Esophagus squamous epithelium (tissue), 5 donors: ENCODE measurements at regions not wholly inside any gene's neighbourhood (a gene's known extent, or its start where the extent isn't known, plus 50 kb on each side); places are given as distances from the start of the nearest gene placed in this dataset.

ENCODE experiments used
- DNase-seq: peaks from one replicate; lab custom pipeline; 2025; lab: John Stamatoyannopoulos, UW
- H3K27ac ChIP-seq, 4 donors: fragments of 200-600 bp; sonication (generic); one replicate each; pipeline ENCODE4 v1.5.1; 2016 to 2019; ENCODE audit warnings: mild to moderate bottlenecking in 1 of 4
- H3K27me3 ChIP-seq, 4 donors: fragments of 200-600 bp; sonication (generic); 1 replicate in 3 of 4; 2 replicates in 1 of 4; pipeline versions ENCODE4 v1.5.1 to v1.6.0; 2017 to 2021; ENCODE audit warnings: antibody characterized with exemption in 1 of 4
- H3K36me3 ChIP-seq, 3 donors: fragments of 200-600 bp; sonication (generic); one replicate each; pipeline ENCODE4 v1.5.1; 2016 to 2019
- H3K4me1 ChIP-seq, 3 donors: fragments of 200-600 bp; sonication (generic); one replicate each; pipeline ENCODE4 v1.5.1; 2017 to 2019
- H3K4me3 ChIP-seq, 4 donors: fragments of 200-600 bp; sonication (generic); 1 replicate in 3 of 4; 2 replicates in 1 of 4; pipeline ENCODE4 v1.5.1; 2016 to 2019; ENCODE audit warnings: mild to moderate bottlenecking in 2 of 4, moderate library complexity in 1 of 4
- H3K9me3 ChIP-seq, 3 donors: fragments of 200-600 bp; sonication (generic); one replicate each; pipeline ENCODE4 v1.5.1; 2016 to 2019
- POLR2A ChIP-seq, 4 donors: fragments of 450-650 bp; IDR thresholded peaks; one replicate each; pipeline ENCODE4 v1.6.1; 2017; ENCODE audit warnings: antibody characterized with exemption in 4 of 4, mild to moderate bottlenecking in 4 of 4, moderate library complexity in 3 of 4
- WGBS, 2 donors: methylation state at CpG; one replicate each; pipeline ENCODE4 v1.1.5; 2018; 5-methylcytosine and 5-hydroxymethylcytosine counted together
- intact Hi-C: fragments of 100-400 bp; cut with DNase I; formaldehyde crosslinking; loops from one replicate; pipeline ENCODE4 v1.15.0; 2022
- TF ChIP-seq, protein P1 (sequence below), 6 experiments: fragments of 450-650 bp in 4 of 6; fragments of 200-600 bp in 2 of 6; sonication (generic) in 2 of 6; IDR thresholded peaks; one replicate each; pipeline ENCODE4 v1.5.1; 2016 to 2019; ENCODE audit warnings: antibody characterized with exemption in 6 of 6, mild to moderate bottlenecking in 4 of 6, moderate library complexity in 4 of 6
- donor health status: DM: yes; HTN: yes; CAD: no.

DNA sequence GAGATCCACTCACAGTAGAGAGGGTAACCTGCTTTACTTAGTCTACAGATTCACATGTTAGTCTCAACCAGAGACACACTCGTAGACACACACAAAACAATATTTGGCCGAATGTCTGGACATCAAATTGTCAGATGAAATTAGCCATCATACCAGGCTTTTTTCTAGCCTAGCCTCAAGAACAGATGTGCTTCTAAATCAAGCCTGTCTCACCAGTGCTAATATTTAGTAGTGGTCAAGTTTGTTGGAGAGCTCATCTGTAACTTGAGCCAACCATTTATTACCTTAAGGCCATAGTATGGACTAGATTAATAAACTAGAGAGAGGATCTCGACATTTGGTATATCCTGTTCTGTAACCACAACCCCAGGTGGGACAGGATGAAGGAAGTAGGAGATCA is 1118.8 kb upstream of the MAP3K7 start:
- no peaks in the 10 kb centered on the region for H3K36me3 ChIP-seq
- no peaks in the 10 kb centered on the region for H3K9me3 ChIP-seq
- 72 to 86% methylated on average over 3 of the region's 3 CpGs for WGBS, 2 donors
- H3K4me3 ChIP-seq: no peak overlapping the region
- intact Hi-C loops: no loop called here
- H3K27ac ChIP-seq: no peak overlapping the region
- no peaks in the 10 kb centered on the region for H3K27me3 ChIP-seq
- H3K4me1 ChIP-seq: no peaks in the 10 kb centered on the region
- TF ChIP-seq POLR2A (IDR thresholded peaks at IDR 0.05): no peak
- TF ChIP-seq, protein P1, sequence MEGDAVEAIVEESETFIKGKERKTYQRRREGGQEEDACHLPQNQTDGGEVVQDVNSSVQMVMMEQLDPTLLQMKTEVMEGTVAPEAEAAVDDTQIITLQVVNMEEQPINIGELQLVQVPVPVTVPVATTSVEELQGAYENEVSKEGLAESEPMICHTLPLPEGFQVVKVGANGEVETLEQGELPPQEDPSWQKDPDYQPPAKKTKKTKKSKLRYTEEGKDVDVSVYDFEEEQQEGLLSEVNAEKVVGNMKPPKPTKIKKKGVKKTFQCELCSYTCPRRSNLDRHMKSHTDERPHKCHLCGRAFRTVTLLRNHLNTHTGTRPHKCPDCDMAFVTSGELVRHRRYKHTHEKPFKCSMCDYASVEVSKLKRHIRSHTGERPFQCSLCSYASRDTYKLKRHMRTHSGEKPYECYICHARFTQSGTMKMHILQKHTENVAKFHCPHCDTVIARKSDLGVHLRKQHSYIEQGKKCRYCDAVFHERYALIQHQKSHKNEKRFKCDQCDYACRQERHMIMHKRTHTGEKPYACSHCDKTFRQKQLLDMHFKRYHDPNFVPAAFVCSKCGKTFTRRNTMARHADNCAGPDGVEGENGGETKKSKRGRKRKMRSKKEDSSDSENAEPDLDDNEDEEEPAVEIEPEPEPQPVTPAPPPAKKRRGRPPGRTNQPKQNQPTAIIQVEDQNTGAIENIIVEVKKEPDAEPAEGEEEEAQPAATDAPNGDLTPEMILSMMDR (IDR thresholded peaks at IDR 0.05): no peak
- DNase-seq: no peak

DNA sequence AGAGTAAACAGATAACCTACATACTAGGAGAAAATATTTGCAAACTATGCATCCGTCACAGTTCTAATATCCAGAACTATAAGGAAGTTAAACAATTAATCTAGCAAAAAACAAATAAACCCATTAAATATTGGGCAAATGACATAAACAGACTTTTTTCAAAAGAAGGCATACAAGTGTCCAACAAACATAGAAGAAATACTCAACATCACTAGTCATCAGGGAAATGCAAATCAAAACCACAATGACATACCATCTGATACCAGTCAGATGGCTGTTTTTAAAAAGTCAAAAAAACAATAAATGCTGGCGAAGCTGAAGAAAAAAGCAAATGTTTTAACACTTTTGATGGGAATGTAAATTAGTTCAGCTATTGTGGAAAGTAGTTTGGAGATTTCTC is 1117.7 kb upstream of the MAP3K7 start:
- intact Hi-C loops: no loop called here
- no peaks in the 10 kb centered on the region for H3K27me3 ChIP-seq
- WGBS, 2 donors: 78 to 87% methylated on average over 2 of the region's 2 CpGs
- H3K4me1 ChIP-seq: no peaks in the 10 kb centered on the region
- no peaks in the 10 kb centered on the region for H3K36me3 ChIP-seq
- H3K9me3 ChIP-seq: no peaks in the 10 kb centered on the region
- no peak for DNase-seq
- no peak overlapping the region for H3K27ac ChIP-seq
- TF ChIP-seq, protein P1 (IDR thresholded peaks at IDR 0.05): no peak
- no peak for TF ChIP-seq POLR2A (IDR thresholded peaks at IDR 0.05)
- H3K4me3 ChIP-seq: no peak overlapping the region

DNA sequence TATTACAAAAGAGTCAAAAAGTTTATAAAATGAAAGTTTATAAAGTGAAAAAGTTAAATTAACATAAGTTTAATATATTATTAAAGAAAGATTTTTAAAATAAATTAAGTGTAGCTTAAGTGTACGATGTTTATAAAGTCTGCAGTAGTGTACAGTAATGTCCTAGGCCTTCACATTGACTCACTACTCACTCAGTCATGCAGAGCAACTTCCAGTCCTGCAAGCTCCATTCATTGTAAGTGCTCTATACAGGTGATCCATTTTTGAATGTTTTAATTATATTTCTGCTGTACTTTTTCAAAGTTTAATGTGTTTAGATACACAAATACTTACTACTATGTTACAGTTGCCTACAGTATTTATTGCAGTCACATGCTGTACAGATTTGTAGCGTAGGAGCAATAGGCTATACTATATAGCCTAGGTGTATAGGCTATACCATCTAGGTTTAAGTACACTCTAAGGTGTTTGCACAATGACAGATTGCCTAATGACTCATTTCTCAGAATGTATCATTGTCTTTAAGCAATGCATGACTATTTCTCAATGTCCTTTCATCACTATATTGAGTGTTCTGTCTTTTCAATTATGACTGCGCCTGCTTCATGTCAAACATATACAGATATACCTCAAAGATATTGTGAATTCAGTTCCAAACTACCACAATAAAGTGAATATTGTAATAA is 1110.3 kb upstream of the MAP3K7 start:
- intact Hi-C loops: no loop called here
- H3K27me3 ChIP-seq: no peaks in the 10 kb centered on the region
- no peak overlapping the region for H3K27ac ChIP-seq
- 52 to 54% methylated on average over 3 of the region's 3 CpGs for WGBS, 2 donors
- no peaks in the 10 kb centered on the region for H3K36me3 ChIP-seq
- no peaks in the 10 kb centered on the region for H3K4me1 ChIP-seq
- no peak for DNase-seq
- no peaks in the 10 kb centered on the region for H3K9me3 ChIP-seq
- no peak for TF ChIP-seq POLR2A (IDR thresholded peaks at IDR 0.05)
- TF ChIP-seq, protein P1 (IDR thresholded peaks at IDR 0.05): no peak
- no peak overlapping the region for H3K4me3 ChIP-seq

DNA sequence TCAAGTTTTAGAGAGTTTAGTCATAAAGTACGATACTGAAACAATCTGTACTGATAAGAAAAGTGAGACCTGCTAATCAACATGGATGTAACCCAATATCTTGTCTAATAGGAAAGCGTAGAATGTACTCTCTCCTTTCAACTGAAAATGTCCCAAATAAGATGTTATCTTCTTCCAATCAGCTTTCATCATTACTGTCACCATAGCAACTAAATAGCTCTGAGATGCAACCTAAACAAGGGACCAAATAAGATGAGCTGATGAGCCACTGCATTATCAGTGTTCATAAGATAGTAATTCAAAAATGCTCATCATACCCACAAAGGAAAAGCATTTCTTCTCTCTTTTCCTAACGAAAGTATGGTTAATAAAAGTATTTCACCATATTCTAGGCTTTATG is 1108.3 kb upstream of the MAP3K7 start:
- H3K27ac ChIP-seq: no peak overlapping the region
- no peaks in the 10 kb centered on the region for H3K36me3 ChIP-seq
- H3K4me1 ChIP-seq: no peaks in the 10 kb centered on the region
- no peak overlapping the region for H3K4me3 ChIP-seq
- intact Hi-C loops: no loop called here
- no peaks in the 10 kb centered on the region for H3K9me3 ChIP-seq
- no peaks in the 10 kb centered on the region for H3K27me3 ChIP-seq
- 80 to 81% methylated on average over 3 of the region's 3 CpGs for WGBS, 2 donors
- TF ChIP-seq, protein P1 (IDR thresholded peaks at IDR 0.05): no peak
- TF ChIP-seq POLR2A (IDR thresholded peaks at IDR 0.05): no peak
- DNase-seq: no peak

DNA sequence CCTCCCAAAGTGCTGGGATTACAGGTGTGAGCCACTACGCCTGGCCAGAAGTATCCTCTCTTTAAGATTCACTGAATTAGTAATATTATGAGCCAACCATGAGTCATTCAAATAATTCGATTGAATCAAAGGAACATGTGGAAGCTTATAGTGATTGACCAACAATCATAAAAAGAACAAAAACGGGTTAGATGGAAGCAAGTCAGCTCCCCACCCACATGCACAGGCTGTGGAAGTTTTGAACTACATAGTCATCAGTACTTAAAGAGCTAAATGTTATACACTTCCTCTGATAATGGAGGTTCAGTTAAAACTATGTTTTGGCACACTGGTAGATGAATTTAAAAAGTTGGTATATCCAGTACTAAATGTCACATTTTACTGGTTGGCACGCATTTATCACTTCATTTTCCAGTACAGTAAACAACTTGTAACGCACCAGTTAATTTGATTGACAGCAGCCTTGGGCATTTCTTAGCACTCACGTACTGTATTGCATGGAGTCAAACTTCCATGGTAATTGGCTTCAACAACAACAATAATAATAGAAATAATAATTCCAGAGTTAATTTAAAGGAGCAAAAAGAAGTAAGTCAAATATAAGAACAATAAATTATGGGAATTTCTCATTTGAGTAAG is 1107.3 kb upstream of the MAP3K7 start:
- intact Hi-C loops: no loop called here
- no peak for DNase-seq
- Histone ChIP-seq H3K27ac (no peak overlapping the region), H3K4me1 (no peaks in the 10 kb centered on the region), H3K27me3 (no peaks in the 10 kb centered on the region), H3K36me3 (no peaks in the 10 kb centered on the region), H3K9me3 (no peaks in the 10 kb centered on the region), H3K4me3 (no peak overlapping the region)
- 33 to 43% methylated on average over 6 of the region's 6 CpGs for WGBS, 2 donors
- TF ChIP-seq, protein P1 (IDR thresholded peaks at IDR 0.05): no peak
- TF ChIP-seq POLR2A (IDR thresholded peaks at IDR 0.05): no peak
